GM12878 (cell line): ENCODE measurements at regions not wholly inside any gene's neighbourhood (a gene's known extent, or its start where the extent isn't known, plus 50 kb on each side); places are given as distances from the start of the nearest gene placed in this dataset.

Experiments used
- CBX3 ChIP-seq: fragments of 200-600 bp; sonication (generic); IDR thresholded peaks from 2 replicates; pipeline ENCODE4 v1.6.1; 2016; ENCODE audit warnings: low read depth, borderline replicate concordance
- CEBPZ ChIP-seq: fragments of 150-350 bp; IDR thresholded peaks from 2 replicates; pipeline ENCODE4 v1.6.1; 2016; ENCODE audit warnings: low read depth, low read length
- NFIC ChIP-seq: IDR thresholded peaks from 2 replicates; pipeline ENCODE4 v1.6.1; 2012; ENCODE audit warnings: low read depth, mild to moderate bottlenecking, inconsistent platforms, low read length, moderate library complexity
- PBX3 ChIP-seq: IDR thresholded peaks from 2 replicates; pipeline ENCODE4 v1.6.1; 2011; ENCODE audit warnings: mild to moderate bottlenecking, low read depth, low read length, moderate library complexity; ENCODE audit not compliant: insufficient replicate concordance
- SREBF1 ChIP-seq: IDR thresholded peaks from 2 replicates; pipeline ENCODE4 v1.6.1; 2012; ENCODE audit warnings: mild to moderate bottlenecking, low read length
- ZNF592 ChIP-seq: fragments of 450-650 bp; IDR thresholded peaks from 2 replicates; pipeline ENCODE4 v1.6.1; 2017; ENCODE audit warnings: mild to moderate bottlenecking, moderate library complexity

- TF ChIP-seq CEBPZ (no peak), PBX3 (no peak), SREBF1 (no peak), ZNF592 (no peak), CBX3 (no peak), NFIC (no peak)
Observed at GRCh38 chr12:83641789-83642188, 955.1 kb downstream of the TMTC2 start (continued).
